ENCODE measurements at regions not wholly inside any gene's neighbourhood (a gene's known extent, or its start where the extent isn't known, plus 50 kb on each side); places are given as distances from the start of the nearest gene placed in this dataset.
A peak's percentile ranks its signal among the peaks of the same experiment; 100 is the strongest.
"Not testable (repeated sequence)": the region's sequence is repeated elsewhere in the genome, so short reads cannot be mapped to it uniquely, and the experiment has no call there.

GRCh38 chr3:95200384-95200783 is 1137.5 kb downstream of the NSUN3 start:
- DNase-seq = no peak

- no peak for DNase-seq
These were observed 1148.0 kb downstream of the NSUN3 start for GRCh38 chr3:95210878-95211277.

- no peak for DNase-seq
These were observed 1149.3 kb downstream of the NSUN3 start for GRCh38 chr3:95212117-95212516.

- DNase-seq = no peak
These were observed 1152.6 kb downstream of the NSUN3 start for GRCh38 chr3:95215437-95215957.

- DNase-seq = peak; percentile 90
These were observed 1154.8 kb downstream of the NSUN3 start for GRCh38 chr3:95217661-95218060.

GRCh38 chr3:95218484-95218883 is 1155.6 kb downstream of the NSUN3 start:
- peak; percentile 75 for DNase-seq

- no peak for DNase-seq
These were observed 1163.6 kb downstream of the NSUN3 start for GRCh38 chr3:95226437-95226836.

- DNase-seq = no peak
These were observed 1164.2 kb downstream of the NSUN3 start for GRCh38 chr3:95227092-95227491.

- no peak for DNase-seq
These were observed 1165.6 kb downstream of the NSUN3 start for GRCh38 chr3:95228416-95228815.

- DNase-seq = no peak
These were observed 1173.1 kb downstream of the NSUN3 start for GRCh38 chr3:95235916-95236315.

GRCh38 chr3:95237783-95238182 is 1174.9 kb downstream of the NSUN3 start:
- no peak for DNase-seq

GRCh38 chr3:95240395-95240794 is 1177.5 kb downstream of the NSUN3 start:
- no peak for DNase-seq

- DNase-seq = not testable (repeated sequence)
These were observed 1178.4 kb downstream of the NSUN3 start for GRCh38 chr3:95241256-95241655.

GRCh38 chr3:95246413-95246812 is 1183.6 kb downstream of the NSUN3 start:
- no peak for DNase-seq

- no peak for DNase-seq
These were observed 1191.2 kb downstream of the NSUN3 start for GRCh38 chr3:95254061-95254460.

GRCh38 chr3:95254758-95255157 is 1191.9 kb downstream of the NSUN3 start:
- DNase-seq = no peak

- no peak for DNase-seq
These were observed 1202.3 kb downstream of the NSUN3 start for GRCh38 chr3:95265129-95265528.

GRCh38 chr3:95271395-95271794 is 1208.5 kb downstream of the NSUN3 start:
- DNase-seq = no peak

GRCh38 chr3:95272166-95272565 is 1209.3 kb downstream of the NSUN3 start:
- no peak for DNase-seq

GRCh38 chr3:95272781-95273180 is 1209.9 kb downstream of the NSUN3 start:
- peak; percentile 94 for DNase-seq

- DNase-seq = no peak
These were observed 1214.8 kb downstream of the NSUN3 start for GRCh38 chr3:95277613-95278012.

- no peak for DNase-seq
These were observed 1218.0 kb downstream of the NSUN3 start for GRCh38 chr3:95280711-95281352.

- no peak for DNase-seq
These were observed 1226.4 kb downstream of the NSUN3 start for GRCh38 chr3:95289295-95289694.

- DNase-seq = no peak
These were observed 1234.7 kb downstream of the NSUN3 start for GRCh38 chr3:95297581-95297980.

GRCh38 chr3:95302044-95302443 is 1239.2 kb downstream of the NSUN3 start:
- no peak for DNase-seq

All from DMS 273 treated with DMSO at 0.1 percent for 48 hours (cell line).